Activated naive CD4-positive, alpha-beta T cell treated with anti-CD3 and anti-CD28 coated beads for 36 hours (primary cell): ENCODE measurements at regions not wholly inside any gene's neighbourhood (a gene's known extent, or its start where the extent isn't known, plus 50 kb on each side); places are given as distances from the start of the nearest gene placed in this dataset.

Experiments
- CTCF ChIA-PET: fragments of 350-600 bp; sonication (Branson Sonifier 250); formaldehyde crosslinking; loops from one replicate; lab custom pipeline; 2021; ENCODE audit warnings: antibody characterized with exemption; lab: Charles Lee
- DNase-seq: peaks from one replicate; pipeline ENCODE4 v3.0.0-alpha.2; 2020
- H3K27ac Mint-ChIP-seq: one replicate; pipeline ENCODE4 v1.8.0; 2021; ENCODE audit warnings: mild to moderate bottlenecking, mixed read lengths
- H3K27me3 Mint-ChIP-seq: one replicate; pipeline ENCODE4 v1.8.0; 2021; ENCODE audit warnings: low read depth, mixed read lengths
- H3K36me3 Mint-ChIP-seq: one replicate; pipeline ENCODE4 v1.8.0; 2021; ENCODE audit warnings: low read depth, mixed read lengths
- H3K4me1 Mint-ChIP-seq: one replicate; pipeline ENCODE4 v1.8.0; 2021; ENCODE audit warnings: low read depth, mixed read lengths
- H3K4me3 Mint-ChIP-seq: one replicate; pipeline ENCODE4 v1.8.0; 2021; ENCODE audit warnings: mild to moderate bottlenecking, moderate library complexity, mixed read lengths
- H3K9me3 Mint-ChIP-seq: one replicate; pipeline ENCODE4 v1.8.0; 2021; ENCODE audit warnings: mixed read lengths
- intact Hi-C: fragments of 100-400 bp; cut with micrococcal nuclease; formaldehyde crosslinking; loops from one replicate; pipeline ENCODE4 v1.15.1; 2023

GRCh38 chr12:25769082-25769945 lies 189.2 kb upstream of the RASSF8 start:
- no peaks in the 10 kb centered on the region for H3K27me3 Mint-ChIP-seq
- no peaks in the 10 kb centered on the region for H3K36me3 Mint-ChIP-seq
- no peak overlapping the region for H3K4me3 Mint-ChIP-seq
- DNase-seq = no peak
- intact Hi-C loops = no loop called here
- H3K27ac Mint-ChIP-seq = no peak overlapping the region
- no peaks in the 10 kb centered on the region for H3K4me1 Mint-ChIP-seq
- no peaks in the 10 kb centered on the region for H3K9me3 Mint-ChIP-seq
- CTCF ChIA-PET = no interaction called here

GRCh38 chr12:25771041-25771440 lies 187.4 kb upstream of the RASSF8 start:
- Mint-ChIP-seq H3K27ac (no peak overlapping the region), H3K36me3 (no peaks in the 10 kb centered on the region), H3K27me3 (no peaks in the 10 kb centered on the region), H3K4me3 (no peak overlapping the region), H3K9me3 (no peaks in the 10 kb centered on the region), H3K4me1 (no peaks in the 10 kb centered on the region)
- no peak for DNase-seq
- CTCF ChIA-PET = interaction anchor here (0.6 to 1.2 kb wide), 2 partner anchors 15 to 314 kb away, joined by 3 to 6 read pairs; no protein-coding TSS in a partner anchor
- intact Hi-C loops = no loop called here

GRCh38 chr12:25771476-25771875 lies 187.0 kb upstream of the RASSF8 start:
- Mint-ChIP-seq H3K4me1 (no peaks in the 10 kb centered on the region), H3K36me3 (no peaks in the 10 kb centered on the region), H3K27me3 (no peaks in the 10 kb centered on the region), H3K27ac (no peak overlapping the region), H3K4me3 (no peak overlapping the region), H3K9me3 (no peaks in the 10 kb centered on the region)
- CTCF ChIA-PET = interaction anchor here (0.6 to 1.2 kb wide), 3 partner anchors 15 to 314 kb away, joined by 3 to 6 read pairs (median 4); no protein-coding TSS in a partner anchor
- no peak for DNase-seq
- intact Hi-C loops = no loop called here

- Mint-ChIP-seq H3K4me3 (no peak overlapping the region), H3K4me1 (no peaks in the 10 kb centered on the region), H3K9me3 (no peaks in the 10 kb centered on the region), H3K27ac (no peak overlapping the region), H3K36me3 (no peaks in the 10 kb centered on the region), H3K27me3 (no peaks in the 10 kb centered on the region)
- intact Hi-C loops = no loop called here
- DNase-seq = no peak
- CTCF ChIA-PET = no interaction called here
Observed at GRCh38 chr12:25775968-25776367, 182.5 kb upstream of the RASSF8 start.

- H3K27ac Mint-ChIP-seq = no peak overlapping the region
- intact Hi-C loops = no loop called here
- CTCF ChIA-PET = interaction anchor here (0.9 kb wide), 1 partner anchor 83 kb away, joined by 5 read pairs; no protein-coding TSS in a partner anchor
- no peak overlapping the region for H3K4me3 Mint-ChIP-seq
- H3K9me3 Mint-ChIP-seq = no peaks in the 10 kb centered on the region
- no peak for DNase-seq
- no peaks in the 10 kb centered on the region for H3K27me3 Mint-ChIP-seq
- H3K36me3 Mint-ChIP-seq = no peaks in the 10 kb centered on the region
- H3K4me1 Mint-ChIP-seq = no peaks in the 10 kb centered on the region
Observed at GRCh38 chr12:25780771-25781170, 177.7 kb upstream of the RASSF8 start.

GRCh38 chr12:25781232-25781631 lies 177.2 kb upstream of the RASSF8 start:
- Mint-ChIP-seq H3K27me3 (no peaks in the 10 kb centered on the region), H3K9me3 (no peaks in the 10 kb centered on the region), H3K4me1 (no peaks in the 10 kb centered on the region), H3K4me3 (no peak overlapping the region), H3K36me3 (no peaks in the 10 kb centered on the region), H3K27ac (no peak overlapping the region)
- CTCF ChIA-PET = no interaction called here
- DNase-seq = no peak
- intact Hi-C loops = no loop called here

GRCh38 chr12:25783566-25783965 lies 174.9 kb upstream of the RASSF8 start:
- H3K4me3 Mint-ChIP-seq = no peak overlapping the region
- H3K27me3 Mint-ChIP-seq = no peaks in the 10 kb centered on the region
- intact Hi-C loops = no loop called here
- DNase-seq = no peak
- no peaks in the 10 kb centered on the region for H3K36me3 Mint-ChIP-seq
- H3K27ac Mint-ChIP-seq = no peak overlapping the region
- CTCF ChIA-PET = no interaction called here
- no peaks in the 10 kb centered on the region for H3K4me1 Mint-ChIP-seq
- H3K9me3 Mint-ChIP-seq = no peaks in the 10 kb centered on the region

GRCh38 chr12:25784669-25785068 lies 173.8 kb upstream of the RASSF8 start:
- intact Hi-C loops = no loop called here
- no peak overlapping the region for H3K4me3 Mint-ChIP-seq

GRCh38 chr12:25785134-25785533 lies 173.3 kb upstream of the RASSF8 start:
- intact Hi-C loops = no loop called here
- Mint-ChIP-seq H3K4me1 (no peaks in the 10 kb centered on the region), H3K27ac (no peak overlapping the region), H3K27me3 (no peaks in the 10 kb centered on the region), H3K9me3 (no peaks in the 10 kb centered on the region), H3K4me3 (no peak overlapping the region), H3K36me3 (no peaks in the 10 kb centered on the region)
- CTCF ChIA-PET = interaction anchor here (0.6 kb wide), 1 partner anchor 447 kb away, joined by 3 read pairs; no protein-coding TSS in a partner anchor
- no peak for DNase-seq

More at GRCh38 chr12:25784669-25785068, 173.8 kb upstream of the RASSF8 start:
- H3K27ac Mint-ChIP-seq = no peak overlapping the region
- H3K27me3 Mint-ChIP-seq = no peaks in the 10 kb centered on the region
- H3K9me3 Mint-ChIP-seq = no peaks in the 10 kb centered on the region
- no peaks in the 10 kb centered on the region for H3K4me1 Mint-ChIP-seq
- no peak for DNase-seq
- no peaks in the 10 kb centered on the region for H3K36me3 Mint-ChIP-seq
- CTCF ChIA-PET = interaction anchor here (0.6 kb wide), 1 partner anchor 447 kb away, joined by 3 read pairs; no protein-coding TSS in a partner anchor

GRCh38 chr12:25787701-25788100 lies 170.8 kb upstream of the RASSF8 start:
- Mint-ChIP-seq H3K36me3 (no peaks in the 10 kb centered on the region), H3K9me3 (no peaks in the 10 kb centered on the region), H3K27me3 (no peaks in the 10 kb centered on the region), H3K27ac (no peak overlapping the region), H3K4me3 (no peak overlapping the region), H3K4me1 (no peaks in the 10 kb centered on the region)
- CTCF ChIA-PET = interaction anchor here (0.7 kb wide), 2 partner anchors 112 to 363 kb away, joined by 3 read pairs; no protein-coding TSS in a partner anchor
- DNase-seq = no peak
- intact Hi-C loops = no loop called here

GRCh38 chr12:25788707-25789442 lies 169.6 kb upstream of the RASSF8 start:
- no peaks in the 10 kb centered on the region for H3K27me3 Mint-ChIP-seq
- H3K27ac Mint-ChIP-seq = no peak overlapping the region
- H3K9me3 Mint-ChIP-seq = no peaks in the 10 kb centered on the region
- no peaks in the 10 kb centered on the region for H3K4me1 Mint-ChIP-seq
- DNase-seq = no peak
- no peaks in the 10 kb centered on the region for H3K36me3 Mint-ChIP-seq
- H3K4me3 Mint-ChIP-seq = no peak overlapping the region
- CTCF ChIA-PET = no interaction called here
- intact Hi-C loops = no loop called here

- Mint-ChIP-seq H3K4me3 (no peak overlapping the region), H3K4me1 (no peaks in the 10 kb centered on the region), H3K27me3 (no peaks in the 10 kb centered on the region), H3K36me3 (no peaks in the 10 kb centered on the region), H3K27ac (no peak overlapping the region), H3K9me3 (no peaks in the 10 kb centered on the region)
- intact Hi-C loops = no loop called here
- no peak for DNase-seq
- CTCF ChIA-PET = no interaction called here
Observed at GRCh38 chr12:25789541-25789944, 168.9 kb upstream of the RASSF8 start.
